ENCODE measurements at regions not wholly inside any gene's neighbourhood (a gene's known extent, or its start where the extent isn't known, plus 50 kb on each side); places are given as distances from the start of the nearest gene placed in this dataset.

GRCh38 chr20:26209171-26209941 is 512.7 kb upstream of the ZNF337 start (continued):
- TF ChIP-seq MGA (IDR thresholded peaks at IDR 0.05) (no peak), STAT5A (IDR thresholded peaks at IDR 0.05; ENCODE audit: borderline replicate concordance, low read length) (no peak), TAF1 (IDR thresholded peaks at IDR 0.05; ENCODE audit: control insufficient read depth, extremely low read depth, insufficient read depth, low read length, severe bottlenecking) (no peak)
